H1 (cell line): ENCODE measurements at regions not wholly inside any gene's neighbourhood (a gene's known extent, or its start where the extent isn't known, plus 50 kb on each side); places are given as distances from the start of the nearest gene placed in this dataset.

Experiments used
- BACH1 ChIP-seq: IDR thresholded peaks from 2 replicates; pipeline ENCODE4 v1.6.1; 2012; ENCODE audit warnings: low read length, improper control_type of control experiment
- EGR1 ChIP-seq: IDR thresholded peaks from 2 replicates; pipeline ENCODE4 v1.6.1; 2011; ENCODE audit warnings: low read depth, low read length, borderline replicate concordance
- GABPA ChIP-seq: IDR thresholded peaks from 2 replicates; pipeline ENCODE4 v1.6.1; 2011; ENCODE audit warnings: mild to moderate bottlenecking, low read length, moderate library complexity, borderline replicate concordance; ENCODE audit not compliant: insufficient read depth
- HDAC6 ChIP-seq: IDR thresholded peaks from one replicate; pipeline ENCODE4 v1.7.1; 2012; ENCODE audit warnings: low read depth, mild to moderate bottlenecking, inconsistent platforms, low read length, moderate library complexity
- JUND ChIP-seq: IDR thresholded peaks from 2 replicates; pipeline ENCODE4 v1.6.1; 2011; ENCODE audit warnings: mild to moderate bottlenecking, improper control_type of control experiment, low read length
- MAX ChIP-seq: IDR thresholded peaks from 2 replicates; pipeline ENCODE4 v1.6.1; 2012; ENCODE audit warnings: inconsistent platforms
- NANOG ChIP-seq: IDR thresholded peaks from 2 replicates; pipeline ENCODE4 v1.6.1; 2011; ENCODE audit warnings: low read length, low read depth, mild to moderate bottlenecking, inconsistent platforms; ENCODE audit not compliant: insufficient read depth, poor library complexity, severe bottlenecking
- RAD21 ChIP-seq, 2 experiments: IDR thresholded peaks in 1 of 2; conservative IDR thresholded peaks in 1 of 2; 2 replicates each; pipeline ENCODE4 v1.6.1; 2011; ENCODE audit warnings: low read depth in 2 of 2, low read length in 2 of 2, improper control_type of control experiment in 1 of 2, inconsistent platforms in 1 of 2, mild to moderate bottlenecking in 1 of 2, moderate library complexity in 1 of 2
- RFX5 ChIP-seq: IDR thresholded peaks from 2 replicates; pipeline ENCODE4 v1.6.1; 2011; ENCODE audit warnings: low read depth, low read length, improper control_type of control experiment, borderline replicate concordance
- SIN3A ChIP-seq, 2 experiments: IDR thresholded peaks in 1 of 2; conservative IDR thresholded peaks in 1 of 2; 2 replicates each; pipeline ENCODE4 v1.6.1; 2011 to 2012; ENCODE audit warnings: low read length in 2 of 2, improper control_type of control experiment in 1 of 2, low read depth in 1 of 2, mild to moderate bottlenecking in 1 of 2
- SIX5 ChIP-seq: IDR thresholded peaks from 2 replicates; pipeline ENCODE4 v1.6.1; 2011; ENCODE audit warnings: mild to moderate bottlenecking, low read depth, low read length
- TCF12 ChIP-seq: IDR thresholded peaks from 2 replicates; pipeline ENCODE4 v1.6.1; 2011; ENCODE audit warnings: low read depth, mild to moderate bottlenecking, low read length
- YY1 ChIP-seq: IDR thresholded peaks from 2 replicates; pipeline ENCODE4 v1.6.1; 2011; ENCODE audit warnings: low read depth, mild to moderate bottlenecking, low read length

DNA sequence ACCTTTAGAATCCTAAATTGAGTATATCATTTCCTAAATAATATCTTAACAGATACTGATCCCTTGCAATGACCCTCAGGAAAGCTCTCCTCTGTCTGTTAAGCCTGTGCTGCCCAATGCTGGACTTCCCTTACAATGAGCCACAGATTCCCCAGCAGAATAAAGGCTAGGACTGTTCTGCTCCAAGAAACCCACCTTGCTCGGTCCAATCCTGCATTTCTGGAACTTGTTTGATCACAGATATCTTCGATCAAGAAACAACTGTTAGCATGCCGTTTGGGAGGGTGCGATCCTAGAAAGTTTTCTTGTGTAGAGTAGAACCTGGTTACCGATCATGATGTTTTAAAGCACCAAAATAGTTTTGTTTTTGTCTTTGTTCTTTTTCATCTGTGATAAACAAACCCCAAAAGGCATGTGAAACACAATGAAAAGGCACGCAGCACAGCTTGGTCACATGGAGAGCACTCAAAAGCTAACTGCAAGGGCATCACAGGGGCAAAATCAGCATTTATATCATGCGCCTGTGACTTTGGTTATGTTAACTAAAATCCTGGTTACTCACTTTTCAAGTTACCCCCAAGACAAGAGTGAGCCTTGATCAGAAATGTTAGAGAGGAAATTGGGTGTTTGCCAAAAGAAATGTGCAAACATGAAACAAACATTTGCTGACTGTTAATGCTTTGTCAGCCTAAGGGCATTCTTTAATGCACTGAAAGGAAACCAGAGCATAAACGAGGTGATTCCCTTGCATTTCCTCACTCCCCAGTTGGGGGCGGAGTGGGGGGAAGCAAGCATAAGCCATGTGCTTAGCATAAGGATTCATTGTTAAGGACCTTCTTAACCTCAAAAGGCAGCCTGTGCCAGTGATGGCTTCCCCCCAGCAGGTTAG is 61.9 kb upstream of the ADAMTS16 start (continued):
- TF ChIP-seq HDAC6 (no peak), RAD21 (IDR thresholded peaks at IDR 0.05 in 1 of 2, conservative IDR thresholded peaks at IDR 0.05 in 1 of 2; ENCODE audit: low read depth in 2 of 2, low read length in 2 of 2) (0 out of 4 replicates have a peak, but pooled peaks of 1 of the 2 experiments have one; percentile 7), RFX5 (no peak), BACH1 (no peak), EGR1 (no peak), MAX (peak; percentile 97), NANOG (peak; percentile 76), YY1 (no peak), JUND (no peak), GABPA (no peak), TCF12 (no peak), SIX5 (no peak), SIN3A (conservative IDR thresholded peaks at IDR 0.05 in 1 of 2, IDR thresholded peaks at IDR 0.05 in 1 of 2; ENCODE audit: low read depth in 1 of 2, low read length in 2 of 2) (no peak)
